ENCODE measurements at regions not wholly inside any gene's neighbourhood (a gene's known extent, or its start where the extent isn't known, plus 50 kb on each side); places are given as distances from the start of the nearest gene placed in this dataset.
"Not testable (repeated sequence)": the region's sequence is repeated elsewhere in the genome, so short reads cannot be mapped to it uniquely, and the experiment has no call there.

DNA sequence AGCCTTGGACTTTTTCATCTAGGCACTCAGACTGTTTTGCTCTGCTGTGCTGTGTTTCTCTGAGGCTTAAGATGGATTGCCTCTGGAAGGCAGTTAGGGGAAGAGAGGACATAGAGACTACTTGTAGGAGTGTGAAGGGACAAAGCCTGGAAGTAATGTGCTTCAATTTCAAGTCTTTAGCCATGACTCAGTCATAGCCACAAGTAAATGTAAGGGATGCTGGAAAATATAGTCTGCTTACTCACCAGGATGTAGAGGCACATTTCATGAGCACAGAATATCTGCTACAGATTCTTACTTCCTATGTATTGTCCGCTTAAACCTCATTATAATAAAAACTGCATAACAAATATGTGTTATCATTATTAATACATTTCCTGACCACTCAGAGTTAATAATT is 794.3 kb upstream of the NOVA1 start:
- no peak for FAIRE-seq

GRCh38 chr14:27409944-27410343 is 812.1 kb upstream of the NOVA1 start:
- no peak for FAIRE-seq

GRCh38 chr14:27410981-27411380 is 813.1 kb upstream of the NOVA1 start:
- no peak for FAIRE-seq

- no peak for FAIRE-seq
Measured at GRCh38 chr14:27427796-27428195, 830.0 kb upstream of the NOVA1 start.

- FAIRE-seq = no peak
Measured at GRCh38 chr14:27435923-27436670, 838.3 kb upstream of the NOVA1 start.

GRCh38 chr14:27484633-27485032 is 886.8 kb upstream of the NOVA1 start:
- FAIRE-seq = no peak

- no peak for FAIRE-seq
Measured at GRCh38 chr14:27485193-27485592, 887.4 kb upstream of the NOVA1 start.

- no peak for FAIRE-seq
Measured at GRCh38 chr14:27506272-27506671, 908.4 kb upstream of the NOVA1 start.

- FAIRE-seq = no peak
Measured at GRCh38 chr14:27528328-27528727, 930.5 kb upstream of the NOVA1 start.

DNA sequence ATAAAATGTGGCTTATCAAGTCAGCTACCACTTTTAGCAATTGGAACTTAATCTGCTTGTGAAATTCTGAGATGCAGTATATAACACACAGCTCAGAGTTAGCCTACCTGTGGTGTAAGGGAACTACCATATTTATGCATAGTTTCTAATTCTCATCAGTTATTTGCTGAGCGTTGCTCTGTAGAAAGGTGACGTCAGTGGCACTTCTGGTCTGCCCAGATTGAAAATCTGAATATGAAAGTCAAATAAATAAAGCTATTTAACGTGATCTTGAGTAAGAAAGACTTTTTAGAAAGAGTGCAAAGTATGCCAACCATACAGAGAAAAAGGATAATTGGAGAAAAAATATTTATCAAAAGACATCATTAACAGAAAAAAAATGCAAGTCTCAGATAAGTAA is 938.9 kb upstream of the NOVA1 start:
- no peak for FAIRE-seq

DNA sequence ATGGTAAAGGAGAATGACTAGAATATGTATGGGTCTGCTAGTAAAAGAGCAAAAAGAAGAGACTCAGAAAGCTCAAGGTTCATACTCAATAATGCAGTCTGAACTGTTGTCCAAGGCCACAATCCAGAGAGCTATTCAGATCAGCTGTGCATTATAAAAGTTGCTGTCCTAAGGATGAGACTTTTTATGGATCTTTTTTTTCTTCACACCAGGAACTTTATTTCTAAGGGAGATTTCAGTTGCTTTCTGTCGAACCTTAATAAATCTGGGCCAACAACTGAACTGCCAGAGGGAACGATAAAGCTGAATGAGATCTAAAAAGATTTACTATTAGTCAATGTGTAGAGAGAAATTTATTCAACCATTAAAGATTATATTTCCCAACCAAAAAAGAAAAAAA is 948.3 kb upstream of the NOVA1 start:
- no peak for FAIRE-seq

DNA sequence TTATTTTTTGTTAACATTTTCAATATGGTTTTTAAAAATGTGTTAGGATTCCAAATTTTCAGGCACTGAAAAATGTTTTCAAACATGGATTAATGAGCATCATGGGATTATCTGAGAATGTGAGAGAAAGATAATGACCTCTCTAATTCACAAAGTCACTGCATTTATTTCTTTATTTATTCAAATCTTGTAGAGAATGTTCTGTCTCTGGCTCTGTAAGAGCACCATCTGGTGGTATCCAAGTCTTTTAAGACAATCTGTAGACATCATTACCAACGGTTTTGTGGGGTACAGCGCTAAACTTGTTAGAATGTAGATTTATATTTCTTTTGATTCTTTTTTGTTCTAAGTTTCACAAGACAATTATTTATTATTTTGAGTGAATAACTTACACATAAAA is 956.0 kb upstream of the NOVA1 start:
- FAIRE-seq = no peak

- no peak for FAIRE-seq
Measured at GRCh38 chr14:27557445-27557844, 959.6 kb upstream of the NOVA1 start.

DNA sequence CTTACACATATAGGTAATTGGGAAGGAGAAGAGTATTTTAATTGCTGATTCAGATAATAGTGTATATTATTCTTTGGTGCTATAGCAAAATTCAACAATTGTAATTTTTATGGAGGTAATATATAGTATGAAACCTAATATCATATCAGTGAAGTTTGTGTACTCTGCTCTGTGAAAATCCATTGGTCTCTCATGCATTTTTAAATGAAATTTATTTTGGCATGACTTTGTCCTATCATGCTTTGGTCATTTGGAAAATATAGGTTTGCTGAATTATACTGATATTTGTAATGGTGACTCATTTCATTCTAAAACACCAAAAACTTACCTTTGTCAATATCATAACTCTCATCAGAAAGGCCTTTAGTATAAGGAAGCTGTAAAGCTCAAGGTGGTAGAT is 962.0 kb upstream of the NOVA1 start:
- no peak for FAIRE-seq

GRCh38 chr14:27566843-27567382 is 969.1 kb upstream of the NOVA1 start:
- FAIRE-seq = no peak

- FAIRE-seq = no peak
Measured at GRCh38 chr14:27573018-27573417, 975.2 kb upstream of the NOVA1 start.

DNA sequence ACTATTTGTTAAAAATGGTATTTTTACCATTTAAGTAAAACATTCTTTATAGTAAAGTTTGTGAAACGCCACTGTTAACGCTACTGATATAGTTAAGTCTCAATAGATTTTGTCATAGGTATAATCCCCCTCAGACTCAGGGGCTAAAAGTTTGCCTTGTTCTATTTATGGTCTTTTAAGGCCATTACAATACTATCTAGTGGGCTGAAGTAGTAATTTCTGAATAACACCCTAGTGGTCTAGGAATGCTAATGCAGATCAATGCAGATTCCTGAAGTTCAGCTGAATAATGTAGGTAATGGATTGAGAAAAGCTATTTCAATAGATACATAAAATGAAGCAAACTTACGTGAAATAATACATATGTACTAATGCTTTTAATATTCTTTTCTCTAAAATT is 989.3 kb upstream of the NOVA1 start:
- no peak for FAIRE-seq

- peak; percentile 12 for FAIRE-seq
Measured at GRCh38 chr14:27605282-27605681, 1007.4 kb upstream of the NOVA1 start.

- FAIRE-seq = no peak
Measured at GRCh38 chr14:27608377-27608776, 1010.5 kb upstream of the NOVA1 start.

GRCh38 chr14:27612121-27612520 is 1014.3 kb upstream of the NOVA1 start:
- no peak for FAIRE-seq

DNA sequence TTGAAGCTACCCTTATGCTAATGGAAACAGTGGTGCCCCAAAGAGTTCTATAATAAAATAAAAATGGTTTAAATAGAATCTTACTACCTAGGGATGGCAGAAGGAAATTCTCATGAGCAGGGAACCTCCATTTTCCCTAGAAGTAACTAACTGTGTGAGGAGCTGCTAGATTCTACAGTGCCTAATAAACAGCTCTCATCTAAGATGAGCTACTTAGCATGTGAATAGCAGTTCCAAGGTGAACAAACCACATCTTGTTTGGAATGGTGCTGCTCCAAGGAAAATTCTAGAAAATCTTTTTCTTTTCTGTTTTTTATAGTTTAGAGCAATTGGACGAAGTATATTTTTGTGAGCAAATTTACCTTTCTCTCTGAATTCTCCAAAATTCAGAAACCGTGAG is 1015.3 kb upstream of the NOVA1 start:
- no peak for FAIRE-seq

DNA sequence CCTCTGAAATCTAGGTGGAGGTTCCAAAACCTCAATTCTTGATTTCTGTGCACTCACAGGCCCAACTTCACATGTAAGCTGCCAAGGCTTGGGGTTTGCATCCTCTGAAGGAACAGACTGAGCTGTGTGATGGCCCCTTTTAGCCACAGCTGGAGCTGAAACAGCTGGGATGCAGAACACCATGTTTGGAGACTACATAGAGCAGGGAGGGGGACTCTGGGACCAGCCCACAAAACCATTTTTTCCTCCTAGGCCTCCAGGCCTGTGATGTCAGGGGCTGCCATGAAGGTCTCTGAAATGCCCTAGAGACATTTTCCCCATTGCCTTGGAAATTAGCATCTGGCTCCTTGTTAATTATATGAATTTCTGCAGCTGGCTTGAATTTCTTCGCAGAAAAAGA is 1025.9 kb upstream of the NOVA1 start:
- no peak for FAIRE-seq

- FAIRE-seq = no peak
Measured at GRCh38 chr14:27634056-27634970, 1036.5 kb upstream of the NOVA1 start.

GRCh38 chr14:27640688-27641087 is 1042.9 kb upstream of the NOVA1 start:
- not testable (repeated sequence) for FAIRE-seq

Measured in endometrium (tissue), 2 donors.